ENCODE measurements at regions not wholly inside any gene's neighbourhood (a gene's known extent, or its start where the extent isn't known, plus 50 kb on each side); places are given as distances from the start of the nearest gene placed in this dataset.

GRCh38 chr11:33514079-33514925 is 186.3 kb downstream of the C11orf91 start:
- Histone ChIP-seq H3K9ac (ENCODE audit: insufficient read depth, low read length, poor library complexity, severe bottlenecking) (no peak overlapping the region), H3K36me3 (replicated peaks in 1 of 2; ENCODE audit: control insufficient read depth in 1 of 2, insufficient read depth in 2 of 2, low read length in 2 of 2) (no peaks in the 10 kb centered on the region), H3K79me2 (ENCODE audit: insufficient read depth, low read length) (no peaks in the 10 kb centered on the region), H2AFZ (ENCODE audit: insufficient read depth, low read depth, low read length, poor library complexity, severe bottlenecking) (no peak overlapping the region), H4K20me1 (ENCODE audit: insufficient read depth, low read length) (no peaks in the 10 kb centered on the region), H3K9me3 (replicated peaks in 1 of 2; ENCODE audit: control insufficient read depth in 1 of 2, insufficient read depth in 1 of 2, low read length in 2 of 2) (no peaks in the 10 kb centered on the region), H3K27me3 (ENCODE audit: control insufficient read depth in 2 of 2, insufficient read depth in 2 of 2, low read length in 2 of 2) (peaks cover 0 to 4% of the 10 kb centered on the region in 2 donors), H3K4me1 (ENCODE audit: control insufficient read depth in 1 of 2, insufficient read depth in 2 of 2, low read length in 2 of 2) (no peaks in the 10 kb centered on the region), H3K4me2 (replicated peaks; ENCODE audit: extremely low read depth, low read length, poor library complexity, severe bottlenecking) (no peak overlapping the region), H3K4me3 (replicated peaks in 1 of 3; ENCODE audit: low read depth in 2 of 3, low read length in 3 of 3) (no peak overlapping the region), H3K27ac (ENCODE audit: low read depth in 1 of 2, low read length in 2 of 2) (no peak overlapping the region)
- Mint-ChIP-seq H3K9me3 (peaks cover 0 to 4% (median 0%) of the 10 kb centered on the region in 7 donors), H3K27ac (no peak overlapping the region), H3K4me1 (no peaks in the 10 kb centered on the region), H3K4me3 (no peak overlapping the region), H3K27me3 (ENCODE audit: low read depth in 3 of 3) (peaks cover 3 to 10% (median 9%) of the 10 kb centered on the region in 3 donors), H3K36me3 (no peaks in the 10 kb centered on the region)
- 100% methylated on average over 3 of the region's 6 CpGs for WGBS (ENCODE audit: insufficient coverage)
- no peak for TF ChIP-seq CTCF (IDR thresholded peaks at IDR 0.05)
- no peak for DNase-seq
- intact Hi-C loops (cut with micrococcal nuclease): no loop called here

GRCh38 chr11:33509632-33510031 is 191.0 kb downstream of the C11orf91 start:
- no CpG with 5 or more reads among the region's 3 CpGs for WGBS (ENCODE audit: insufficient coverage)
- Histone ChIP-seq H3K4me3 (replicated peaks in 1 of 3; ENCODE audit: low read depth in 2 of 3, low read length in 3 of 3) (no peak overlapping the region), H4K20me1 (ENCODE audit: insufficient read depth, low read length) (no peaks in the 10 kb centered on the region), H3K79me2 (ENCODE audit: insufficient read depth, low read length) (no peaks in the 10 kb centered on the region), H3K27me3 (ENCODE audit: control insufficient read depth in 2 of 2, insufficient read depth in 2 of 2, low read length in 2 of 2) (no peaks in the 10 kb centered on the region), H2AFZ (ENCODE audit: insufficient read depth, low read depth, low read length, poor library complexity, severe bottlenecking) (no peak overlapping the region), H3K9me3 (replicated peaks in 1 of 2; ENCODE audit: control insufficient read depth in 1 of 2, insufficient read depth in 1 of 2, low read length in 2 of 2) (no peaks in the 10 kb centered on the region), H3K4me2 (replicated peaks; ENCODE audit: extremely low read depth, low read length, poor library complexity, severe bottlenecking) (no peak overlapping the region), H3K27ac (ENCODE audit: low read depth in 1 of 2, low read length in 2 of 2) (no peak overlapping the region), H3K9ac (ENCODE audit: insufficient read depth, low read length, poor library complexity, severe bottlenecking) (no peak overlapping the region), H3K4me1 (ENCODE audit: control insufficient read depth in 1 of 2, insufficient read depth in 2 of 2, low read length in 2 of 2) (no peaks in the 10 kb centered on the region), H3K36me3 (replicated peaks in 1 of 2; ENCODE audit: control insufficient read depth in 1 of 2, insufficient read depth in 2 of 2, low read length in 2 of 2) (no peaks in the 10 kb centered on the region)
- no peaks in the 10 kb centered on the region for H3K36me3 Mint-ChIP-seq
- intact Hi-C loops (cut with micrococcal nuclease): loop anchor here in 1 of 2 donors (5.0 kb wide), 1 partner anchor 52 kb away; no protein-coding TSS in a partner anchor
- no peak for TF ChIP-seq CTCF (IDR thresholded peaks at IDR 0.05)
- H3K9me3 Mint-ChIP-seq: peaks cover 0 to 2% (median 0%) of the 10 kb centered on the region in 7 donors
- no peak overlapping the region for H3K4me3 Mint-ChIP-seq
- H3K4me1 Mint-ChIP-seq: no peaks in the 10 kb centered on the region
- no peak for DNase-seq
- H3K27ac Mint-ChIP-seq: no peak overlapping the region
- H3K27me3 Mint-ChIP-seq (ENCODE audit: low read depth in 3 of 3): peaks cover 3 to 8% (median 8%) of the 10 kb centered on the region in 3 donors
